Left lobe of liver (tissue), 2 donors: ENCODE measurements at regions not wholly inside any gene's neighbourhood (a gene's known extent, or its start where the extent isn't known, plus 50 kb on each side); places are given as distances from the start of the nearest gene placed in this dataset.

Experiments
- ATAC-seq: fragments of 200-7000 bp; cut with Tn5 transposase; one replicate; pipeline ENCODE4 v1.9.1; 2020; ENCODE audit warnings: mild to moderate bottlenecking, moderate library complexity
- DNase-seq: peaks from one replicate; pipeline ENCODE4 v3.0.0-alpha.2; 2020; ENCODE audit warnings: low spot score
- donor health status: DM: no; HTN: no; CAD: no; lungs with moderate emphysema.
- donor health status: DM: no; HTN: yes; CAD: no.

DNA sequence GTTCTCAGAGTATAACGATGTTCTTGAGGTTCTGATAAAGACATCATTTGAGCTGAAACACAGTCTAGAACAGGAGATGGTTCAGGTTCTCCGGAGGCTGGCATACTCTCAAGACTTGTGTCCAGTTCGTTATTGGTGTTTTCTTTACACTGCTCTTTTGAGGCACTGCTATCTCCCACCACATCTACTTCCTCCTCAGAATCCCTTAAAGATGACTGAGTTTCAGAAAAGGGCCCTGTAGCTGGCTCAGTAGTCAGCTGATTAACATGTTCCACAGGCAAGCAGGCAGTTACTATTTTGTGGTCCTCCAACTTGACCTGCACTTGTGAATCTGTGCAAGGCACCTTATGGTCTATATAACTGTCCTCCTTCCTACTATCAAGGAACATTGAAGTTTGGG lies 50.2 kb downstream of the ZZZ3 start:
- DNase-seq, result no peak
- peak; percentile 27 for ATAC-seq

DNA sequence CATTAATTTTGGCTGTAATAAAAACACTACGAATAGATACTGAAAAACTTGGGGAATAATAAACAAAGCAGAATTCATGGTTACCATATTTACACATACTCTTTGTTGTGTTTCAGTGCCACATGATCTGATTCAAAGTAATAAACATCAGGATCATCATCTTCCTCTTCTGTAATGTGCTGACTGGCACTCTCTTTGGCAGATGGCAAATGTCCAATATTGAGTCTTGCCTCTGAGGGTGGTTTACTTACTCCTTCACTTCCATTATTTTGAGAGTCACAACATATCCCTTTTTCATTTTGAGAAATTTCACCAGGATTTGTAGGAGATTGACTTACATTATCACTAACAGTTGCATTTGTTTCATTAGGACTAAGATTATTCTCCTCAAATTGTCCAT lies 50.7 kb downstream of the ZZZ3 start:
- ATAC-seq, result peak; percentile 33
- no peak for DNase-seq

DNA sequence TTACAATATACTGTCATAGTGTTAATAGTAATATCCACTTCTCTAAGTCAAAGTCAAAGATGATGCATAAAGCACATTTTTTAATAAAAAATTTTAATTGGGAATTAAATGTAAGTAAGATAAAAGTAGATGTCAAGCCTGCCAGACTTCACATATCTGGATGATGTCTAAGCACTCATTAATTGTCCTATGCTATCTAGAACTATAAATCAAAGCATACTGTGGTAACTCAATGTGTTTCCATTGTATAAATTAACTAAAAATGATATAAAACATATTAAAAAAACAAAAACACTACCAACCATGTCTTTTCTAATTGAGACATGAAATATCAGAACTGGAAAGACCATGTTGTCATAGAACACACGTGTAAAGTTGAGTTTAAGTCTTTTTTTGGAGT lies 51.2 kb downstream of the ZZZ3 start:
- DNase-seq (no peak), ATAC-seq (no peak)

DNA sequence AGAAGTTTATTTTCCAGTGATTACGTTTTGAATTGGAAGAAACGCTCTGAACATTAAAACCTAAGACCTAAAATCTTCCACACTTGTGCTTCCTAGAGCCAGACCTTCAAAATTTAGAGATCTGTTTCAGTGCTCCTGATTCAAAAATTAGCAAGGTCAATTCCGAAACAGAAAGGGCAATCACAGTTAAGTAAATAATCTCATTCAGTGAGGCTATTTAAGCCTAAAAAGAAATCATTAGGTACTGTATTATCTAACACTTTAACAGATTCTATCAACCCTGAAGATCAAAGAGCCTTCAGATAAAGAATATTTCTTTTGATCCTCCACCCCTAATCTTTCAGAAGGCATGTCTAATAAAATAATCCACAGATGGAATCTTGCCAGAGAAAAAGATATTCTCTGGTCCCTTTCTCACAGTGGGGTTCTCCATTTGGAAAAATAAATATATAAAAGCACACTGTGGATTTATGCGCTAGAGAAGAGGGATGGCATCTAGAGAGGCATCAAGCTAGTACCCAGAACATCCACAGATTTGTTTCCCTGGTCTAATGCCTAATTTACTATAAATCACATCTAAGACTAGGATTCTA lies 54.4 kb downstream of the ZZZ3 start:
- ATAC-seq (peak; percentile 49), DNase-seq (no peak)

DNA sequence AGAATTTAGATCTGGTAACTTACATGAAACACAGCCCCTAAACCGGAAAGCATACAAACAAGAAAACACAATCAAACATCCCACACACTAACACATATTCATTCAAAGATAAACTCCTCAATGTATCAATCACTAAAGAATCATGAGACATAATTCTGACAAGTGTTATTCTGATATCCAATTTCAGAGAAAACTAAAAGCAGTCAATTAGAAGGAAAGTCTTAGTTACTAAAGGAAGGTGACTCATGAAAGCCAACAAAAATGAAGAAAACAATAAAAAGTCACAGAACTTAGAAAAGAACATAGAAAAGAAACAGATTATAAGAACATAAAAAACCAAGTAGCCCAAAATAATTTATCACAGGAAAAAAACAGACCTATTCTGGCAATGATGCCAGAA lies 57.2 kb downstream of the ZZZ3 start:
- no peak for ATAC-seq
- DNase-seq, result no peak

DNA sequence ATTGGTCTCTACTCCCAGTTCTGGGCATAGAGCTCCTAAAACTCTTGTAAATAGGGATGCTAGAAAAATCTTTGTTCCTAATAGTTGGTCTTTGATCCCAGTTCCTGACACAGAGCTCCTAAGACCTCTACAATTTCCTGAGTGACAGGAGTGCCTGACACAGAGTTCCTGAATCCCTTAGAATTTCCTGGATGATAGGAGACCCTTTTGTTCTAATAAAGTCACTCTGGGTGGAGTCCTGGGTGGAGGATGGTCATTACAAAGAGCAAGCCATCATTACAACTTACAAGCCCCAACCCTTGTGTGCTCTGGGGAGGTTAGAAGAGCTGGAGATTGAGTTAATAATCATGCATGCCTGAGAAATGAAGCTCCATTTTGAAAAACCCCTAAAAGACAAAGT lies 58.4 kb downstream of the ZZZ3 start:
- ATAC-seq, result no peak
- no peak for DNase-seq

DNA sequence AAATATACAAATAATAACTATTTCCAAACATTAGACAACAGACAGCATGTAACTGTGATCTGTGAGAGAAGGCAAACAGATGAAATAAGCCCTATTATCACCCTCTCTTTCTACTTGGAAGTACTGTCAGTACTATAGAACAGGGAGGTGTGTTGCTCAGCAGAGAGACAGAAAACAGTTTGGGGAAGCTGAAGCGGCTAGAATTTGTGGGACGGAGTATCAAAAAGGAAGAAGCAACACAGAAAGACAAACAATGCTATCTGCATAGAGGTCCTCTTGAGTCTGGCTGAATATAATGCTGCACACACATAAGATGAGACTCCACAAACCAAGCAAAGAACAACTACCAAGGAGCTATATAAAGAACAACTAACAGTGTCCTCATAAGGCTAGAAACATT lies 59.4 kb downstream of the ZZZ3 start:
- ATAC-seq, result no peak
- DNase-seq, result no peak

DNA sequence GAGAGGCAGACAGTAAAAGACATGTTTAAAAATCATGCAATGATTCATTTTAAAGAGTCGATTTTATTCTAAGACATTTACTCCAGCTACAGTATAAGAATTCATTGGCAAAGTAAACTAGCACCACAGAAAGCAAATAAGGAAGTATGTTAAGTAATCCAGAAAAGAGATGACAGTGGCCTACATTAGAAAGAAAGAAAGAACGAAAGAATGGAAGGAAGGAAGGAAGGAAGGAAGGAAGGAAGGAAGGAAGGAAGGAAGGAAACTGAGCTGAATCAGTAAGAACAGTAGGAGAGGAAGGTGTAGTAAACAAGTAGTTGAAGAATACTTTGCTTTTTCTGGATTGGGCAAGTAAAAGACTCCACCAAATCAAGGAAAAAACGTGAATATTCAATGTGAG lies 62.2 kb downstream of the ZZZ3 start:
- ATAC-seq (no peak), DNase-seq (no peak)

DNA sequence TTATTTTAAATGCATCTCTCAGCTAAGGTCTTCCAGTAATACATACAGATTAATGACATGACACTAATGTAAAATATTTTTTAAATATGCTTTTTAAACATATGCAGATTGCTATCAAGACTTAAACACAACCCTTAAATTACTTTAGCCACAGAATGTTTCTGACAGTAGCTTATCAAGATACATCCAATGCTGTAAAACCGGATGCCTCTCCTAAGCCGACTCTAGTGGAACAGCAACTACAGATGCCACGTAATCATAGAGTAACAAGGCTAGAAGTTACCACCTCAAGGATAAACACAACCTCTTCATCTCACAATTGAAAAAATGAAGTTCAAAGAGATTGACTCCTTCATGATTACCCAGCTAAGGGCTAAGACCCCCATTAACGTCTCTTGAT lies 68.4 kb downstream of the ZZZ3 start:
- ATAC-seq (no peak), DNase-seq (no peak)
